ENCODE measurements at regions not wholly inside any gene's neighbourhood (a gene's known extent, or its start where the extent isn't known, plus 50 kb on each side); places are given as distances from the start of the nearest gene placed in this dataset.

DNA sequence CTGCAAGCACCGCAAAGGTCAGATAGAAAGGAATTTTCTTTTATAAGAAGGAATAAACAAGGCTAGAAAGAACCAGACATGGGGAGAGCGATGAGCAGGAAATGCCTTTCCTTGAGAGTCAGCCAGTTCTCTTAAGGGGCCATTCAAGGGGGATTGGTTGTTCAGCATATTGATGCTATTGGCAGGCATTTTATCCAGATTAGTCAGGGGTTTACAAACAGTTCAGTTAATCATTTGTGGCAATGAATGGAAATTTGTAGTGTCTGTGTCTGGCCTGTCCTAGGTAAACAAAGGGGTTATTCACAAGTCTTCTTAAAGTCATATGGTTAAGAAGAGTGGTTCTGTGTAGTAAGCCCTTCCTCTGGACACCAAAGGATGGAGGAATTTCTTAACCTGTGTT, 184.7 kb upstream of the FRMPD4 start:
- no peaks in the 10 kb centered on the region for H3K27me3 Mint-ChIP-seq (ENCODE audit: low read depth, poor library complexity)
- H3K36me3 Mint-ChIP-seq (ENCODE audit: low read depth) = no peaks in the 10 kb centered on the region
- no peak for DNase-seq
- no peak overlapping the region for H3K27ac Mint-ChIP-seq
- TF ChIP-seq, protein P1, sequence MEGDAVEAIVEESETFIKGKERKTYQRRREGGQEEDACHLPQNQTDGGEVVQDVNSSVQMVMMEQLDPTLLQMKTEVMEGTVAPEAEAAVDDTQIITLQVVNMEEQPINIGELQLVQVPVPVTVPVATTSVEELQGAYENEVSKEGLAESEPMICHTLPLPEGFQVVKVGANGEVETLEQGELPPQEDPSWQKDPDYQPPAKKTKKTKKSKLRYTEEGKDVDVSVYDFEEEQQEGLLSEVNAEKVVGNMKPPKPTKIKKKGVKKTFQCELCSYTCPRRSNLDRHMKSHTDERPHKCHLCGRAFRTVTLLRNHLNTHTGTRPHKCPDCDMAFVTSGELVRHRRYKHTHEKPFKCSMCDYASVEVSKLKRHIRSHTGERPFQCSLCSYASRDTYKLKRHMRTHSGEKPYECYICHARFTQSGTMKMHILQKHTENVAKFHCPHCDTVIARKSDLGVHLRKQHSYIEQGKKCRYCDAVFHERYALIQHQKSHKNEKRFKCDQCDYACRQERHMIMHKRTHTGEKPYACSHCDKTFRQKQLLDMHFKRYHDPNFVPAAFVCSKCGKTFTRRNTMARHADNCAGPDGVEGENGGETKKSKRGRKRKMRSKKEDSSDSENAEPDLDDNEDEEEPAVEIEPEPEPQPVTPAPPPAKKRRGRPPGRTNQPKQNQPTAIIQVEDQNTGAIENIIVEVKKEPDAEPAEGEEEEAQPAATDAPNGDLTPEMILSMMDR (IDR thresholded peaks at IDR 0.05) = no peak
- peaks cover 25% of the 10 kb centered on the region for H3K9me3 Mint-ChIP-seq
- H3K4me1 Mint-ChIP-seq = no peaks in the 10 kb centered on the region
- no peak overlapping the region for H3K4me3 Mint-ChIP-seq

DNA sequence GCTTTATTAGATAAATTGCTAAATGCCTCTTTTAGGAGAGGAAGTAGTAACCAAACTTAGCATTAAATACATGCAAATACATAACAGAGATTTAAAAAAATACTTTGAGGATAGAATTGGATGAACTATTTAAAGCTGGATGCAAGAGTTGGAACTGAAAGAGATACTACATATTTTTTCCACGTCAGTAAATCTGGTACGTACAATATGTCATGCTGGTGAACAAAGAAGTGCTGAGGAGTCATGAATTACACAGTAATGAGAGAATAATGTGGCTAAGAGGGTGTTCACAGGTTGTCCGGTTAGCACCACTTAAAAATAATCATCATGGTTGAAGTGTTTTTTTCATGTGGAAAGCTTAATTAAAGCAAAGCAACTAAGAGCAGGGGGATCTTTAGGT, 184.1 kb upstream of the FRMPD4 start:
- no peak overlapping the region for H3K4me3 Mint-ChIP-seq
- TF ChIP-seq, protein P1 (IDR thresholded peaks at IDR 0.05) = no peak
- no peaks in the 10 kb centered on the region for H3K36me3 Mint-ChIP-seq (ENCODE audit: low read depth)
- no peak for DNase-seq
- no peak overlapping the region for H3K27ac Mint-ChIP-seq
- peaks cover 30% of the 10 kb centered on the region for H3K9me3 Mint-ChIP-seq
- no peaks in the 10 kb centered on the region for H3K27me3 Mint-ChIP-seq (ENCODE audit: low read depth, poor library complexity)
- no peaks in the 10 kb centered on the region for H3K4me1 Mint-ChIP-seq

GRCh38 chrX:11960031-11960430, 178.2 kb upstream of the FRMPD4 start:
- no peak for DNase-seq
- Mint-ChIP-seq H3K4me3 (no peak overlapping the region), H3K27me3 (ENCODE audit: low read depth, poor library complexity) (no peaks in the 10 kb centered on the region), H3K36me3 (ENCODE audit: low read depth) (no peaks in the 10 kb centered on the region), H3K27ac (no peak overlapping the region), H3K4me1 (no peaks in the 10 kb centered on the region), H3K9me3 (peaks cover 20% of the 10 kb centered on the region)
- TF ChIP-seq, protein P1 (IDR thresholded peaks at IDR 0.05) = no peak

DNA sequence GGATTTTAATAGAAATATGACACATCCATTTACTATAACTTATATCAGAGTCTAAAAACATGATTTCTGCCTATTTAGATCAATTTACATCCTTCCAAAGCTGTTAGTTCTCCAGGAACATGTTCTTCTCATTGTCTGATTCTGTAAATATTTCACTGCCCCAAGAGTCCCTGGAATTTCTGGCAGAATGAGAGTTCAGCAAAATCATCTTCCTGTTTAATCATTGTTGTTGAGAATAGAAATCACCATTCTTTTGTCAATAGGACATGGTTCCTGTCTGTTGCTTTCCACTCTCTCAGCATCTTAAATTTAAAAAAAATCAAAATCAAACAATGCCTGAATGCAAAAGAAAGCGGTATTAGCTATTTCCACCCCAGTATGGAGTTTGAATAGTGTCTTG, 172.8 kb upstream of the FRMPD4 start:
- H3K27ac Mint-ChIP-seq = no peak overlapping the region
- H3K9me3 Mint-ChIP-seq = peaks cover 8% of the 10 kb centered on the region
- TF ChIP-seq, protein P1 (IDR thresholded peaks at IDR 0.05) = no peak
- no peaks in the 10 kb centered on the region for H3K4me1 Mint-ChIP-seq
- H3K27me3 Mint-ChIP-seq (ENCODE audit: low read depth, poor library complexity) = peaks cover 2% of the 10 kb centered on the region
- no peak for DNase-seq
- no peak overlapping the region for H3K4me3 Mint-ChIP-seq
- no peaks in the 10 kb centered on the region for H3K36me3 Mint-ChIP-seq (ENCODE audit: low read depth)

GRCh38 chrX:11967986-11968869, 170.0 kb upstream of the FRMPD4 start:
- peaks cover 2% of the 10 kb centered on the region for H3K27me3 Mint-ChIP-seq (ENCODE audit: low read depth, poor library complexity)
- H3K9me3 Mint-ChIP-seq = peaks cover 10% of the 10 kb centered on the region
- H3K27ac Mint-ChIP-seq = no peak overlapping the region
- H3K4me3 Mint-ChIP-seq = no peak overlapping the region
- TF ChIP-seq, protein P1 (IDR thresholded peaks at IDR 0.05) = no peak
- no peaks in the 10 kb centered on the region for H3K36me3 Mint-ChIP-seq (ENCODE audit: low read depth)
- no peak for DNase-seq
- no peaks in the 10 kb centered on the region for H3K4me1 Mint-ChIP-seq

DNA sequence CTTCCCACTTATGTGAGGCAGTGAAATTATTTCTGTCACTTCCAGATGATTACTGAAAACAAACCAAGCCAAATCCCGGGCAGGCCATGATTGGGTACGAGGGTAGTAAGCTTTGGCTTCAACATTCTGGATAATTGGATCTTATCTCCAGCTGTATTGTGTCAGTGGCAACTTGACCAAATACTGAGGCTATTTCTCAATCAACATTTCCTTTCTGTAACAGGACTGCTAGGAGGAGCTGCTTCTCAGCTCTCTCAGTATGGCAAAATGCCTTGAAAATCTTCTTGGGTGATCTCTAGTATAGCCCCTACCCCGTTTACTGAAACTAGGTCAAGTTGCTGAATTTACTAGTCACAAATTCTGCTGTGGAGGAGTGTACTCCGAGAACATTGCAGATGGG, 169.3 kb upstream of the FRMPD4 start:
- H3K4me1 Mint-ChIP-seq = peaks cover 7% of the 10 kb centered on the region
- H3K4me3 Mint-ChIP-seq = no peak overlapping the region
- peaks cover 2% of the 10 kb centered on the region for H3K27me3 Mint-ChIP-seq (ENCODE audit: low read depth, poor library complexity)
- TF ChIP-seq, protein P1 (IDR thresholded peaks at IDR 0.05) = no peak
- DNase-seq = no peak
- peaks cover 10% of the 10 kb centered on the region for H3K9me3 Mint-ChIP-seq
- H3K36me3 Mint-ChIP-seq (ENCODE audit: low read depth) = no peaks in the 10 kb centered on the region
- no peak overlapping the region for H3K27ac Mint-ChIP-seq

Measured in nephron progenitor cell (in vitro differentiated cells).